ENCODE measurements at regions not wholly inside any gene's neighbourhood (a gene's known extent, or its start where the extent isn't known, plus 50 kb on each side); places are given as distances from the start of the nearest gene placed in this dataset.

- no peak for DNase-seq
Observed at GRCh38 chr13:26989261-26989956, 182.2 kb downstream of the USP12 start.

- DNase-seq: no peak
Observed at GRCh38 chr13:26988059-26988769, 183.4 kb downstream of the USP12 start.

- no peak for DNase-seq
Observed at GRCh38 chr13:26987486-26988013, 184.1 kb downstream of the USP12 start.

- DNase-seq: peak; percentile 96
Observed at GRCh38 chr13:26985285-26985878, 186.2 kb downstream of the USP12 start.

- DNase-seq: no peak
Observed at GRCh38 chr13:26984337-26984736, 187.3 kb downstream of the USP12 start.

- DNase-seq: no peak
Observed at GRCh38 chr13:26983543-26984320, 187.9 kb downstream of the USP12 start.

GRCh38 chr13:26980099-26981031, 191.2 kb downstream of the USP12 start:
- no peak for DNase-seq

GRCh38 chr13:26979334-26979733, 192.3 kb downstream of the USP12 start:
- no peak for DNase-seq

- no peak for DNase-seq
Observed at GRCh38 chr13:26978081-26978860, 193.3 kb downstream of the USP12 start.

- DNase-seq: no peak
Observed at GRCh38 chr13:26977541-26977940, 194.1 kb downstream of the USP12 start.

- DNase-seq: no peak
Observed at GRCh38 chr13:26976313-26976712, 195.3 kb downstream of the USP12 start.

GRCh38 chr13:26973946-26974345, 197.7 kb downstream of the USP12 start:
- no peak for DNase-seq

- DNase-seq: no peak
Observed at GRCh38 chr13:26973295-26973694, 198.3 kb downstream of the USP12 start.

- peak; percentile 97 for DNase-seq
Observed at GRCh38 chr13:26971990-26972887, 199.4 kb downstream of the USP12 start.

GRCh38 chr13:26968431-26969341, 202.9 kb downstream of the USP12 start:
- no peak for DNase-seq

- no peak for DNase-seq
Observed at GRCh38 chr13:26967119-26968038, 204.2 kb downstream of the USP12 start.

- no peak for DNase-seq
Observed at GRCh38 chr13:26966701-26967080, 204.9 kb downstream of the USP12 start.

All from NCI-H748 treated with DMSO at 0.1 percent for 48 hours (cell line).